BJ (cell line): ENCODE measurements at regions not wholly inside any gene's neighbourhood (a gene's known extent, or its start where the extent isn't known, plus 50 kb on each side); places are given as distances from the start of the nearest gene placed in this dataset.

Source experiments
- CTCF ChIA-PET: fragments of 350-600 bp; formaldehyde crosslinking; extraction: SDS; loops from one replicate; lab custom pipeline; 2021; ENCODE audit warnings: antibody characterized with exemption, inconsistent platforms; lab: Yijun Ruan, JAX
- POLR2A ChIA-PET: fragments of 300-600 bp; sonication (Branson Sonifier 250); formaldehyde crosslinking; extraction: SDS; loops from one replicate; lab custom pipeline; 2021; ENCODE audit warnings: antibody characterized with exemption; lab: Charles Lee
- DNase-seq: peaks from one replicate; pipeline ENCODE4 v3.0.0-alpha.2; 2011; ENCODE audit warnings: low read depth
- H3K27me3 ChIP-seq: 2 replicates; pipeline ENCODE4 v1.6.0; 2011; ENCODE audit warnings: low read length; ENCODE audit not compliant: control insufficient read depth, insufficient read depth
- H3K36me3 ChIP-seq: 2 replicates; pipeline ENCODE4 v1.5.1; 2011; ENCODE audit warnings: low read length; ENCODE audit not compliant: control insufficient read depth, insufficient read depth
- H3K4me3 ChIP-seq: 2 replicates; pipeline ENCODE4 v1.5.1; 2011; ENCODE audit warnings: low read depth, mild to moderate bottlenecking, control low read depth, low read length
- TF ChIP-seq, protein P1 (sequence below): IDR thresholded peaks from 2 replicates; pipeline ENCODE4 v1.5.1; 2011; ENCODE audit warnings: low read depth, mild to moderate bottlenecking, control low read depth, inconsistent platforms, low read length, moderate library complexity; ENCODE audit not compliant: insufficient read depth

DNA sequence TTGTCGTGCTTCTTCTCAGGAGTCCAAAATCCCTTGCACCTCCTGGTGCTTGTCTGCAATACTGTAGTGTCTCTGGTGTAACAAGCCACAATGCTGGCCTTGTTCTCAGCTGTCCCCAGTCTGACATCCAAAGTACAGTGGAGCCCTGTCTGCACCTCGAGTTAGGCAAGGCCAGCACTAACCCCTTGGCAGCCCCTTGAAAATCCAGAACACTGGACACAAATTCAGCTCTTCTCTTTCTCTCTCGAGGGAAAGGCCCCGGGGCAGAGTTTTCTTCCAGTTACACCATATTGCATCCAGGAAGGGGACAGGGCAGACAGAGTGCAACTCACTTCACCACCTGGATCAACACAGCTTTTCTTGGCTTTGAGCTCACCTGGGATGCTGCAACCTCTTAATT, 91.3 kb upstream of the ATP10A start:
- Histone ChIP-seq H3K27me3 (no peaks in the 10 kb centered on the region; the same call in 1 of the 2 replicates), H3K36me3 (no peaks in the 10 kb centered on the region), H3K4me3 (no peak overlapping the region)
- ChIA-PET CTCF (no interaction called here), POLR2A (no interaction called here)
- TF ChIP-seq, protein P1, sequence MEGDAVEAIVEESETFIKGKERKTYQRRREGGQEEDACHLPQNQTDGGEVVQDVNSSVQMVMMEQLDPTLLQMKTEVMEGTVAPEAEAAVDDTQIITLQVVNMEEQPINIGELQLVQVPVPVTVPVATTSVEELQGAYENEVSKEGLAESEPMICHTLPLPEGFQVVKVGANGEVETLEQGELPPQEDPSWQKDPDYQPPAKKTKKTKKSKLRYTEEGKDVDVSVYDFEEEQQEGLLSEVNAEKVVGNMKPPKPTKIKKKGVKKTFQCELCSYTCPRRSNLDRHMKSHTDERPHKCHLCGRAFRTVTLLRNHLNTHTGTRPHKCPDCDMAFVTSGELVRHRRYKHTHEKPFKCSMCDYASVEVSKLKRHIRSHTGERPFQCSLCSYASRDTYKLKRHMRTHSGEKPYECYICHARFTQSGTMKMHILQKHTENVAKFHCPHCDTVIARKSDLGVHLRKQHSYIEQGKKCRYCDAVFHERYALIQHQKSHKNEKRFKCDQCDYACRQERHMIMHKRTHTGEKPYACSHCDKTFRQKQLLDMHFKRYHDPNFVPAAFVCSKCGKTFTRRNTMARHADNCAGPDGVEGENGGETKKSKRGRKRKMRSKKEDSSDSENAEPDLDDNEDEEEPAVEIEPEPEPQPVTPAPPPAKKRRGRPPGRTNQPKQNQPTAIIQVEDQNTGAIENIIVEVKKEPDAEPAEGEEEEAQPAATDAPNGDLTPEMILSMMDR = no peak
- no peak for DNase-seq

DNA sequence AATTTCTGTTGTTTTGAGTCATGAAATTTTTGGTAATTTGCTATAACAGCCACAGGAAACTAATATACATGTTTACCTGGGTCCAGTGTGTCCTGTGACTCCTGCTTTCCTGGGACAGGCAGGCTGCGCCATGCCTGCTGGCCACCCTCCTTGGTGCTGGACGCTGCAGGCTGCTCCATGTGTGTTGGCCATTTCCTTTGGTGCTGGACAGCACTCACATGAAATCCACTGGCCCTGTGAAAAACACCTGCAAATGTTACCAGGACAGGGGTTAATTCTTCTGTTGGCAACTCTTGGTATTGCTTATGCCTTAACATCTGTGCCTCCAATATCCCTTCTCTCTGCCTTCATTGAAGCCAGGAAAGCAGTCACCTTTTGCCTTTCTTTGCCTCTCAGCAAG, 86.9 kb upstream of the ATP10A start:
- CTCF ChIA-PET = interaction anchor here (1.8 kb wide), 1 partner anchor 256 kb away, joined by 4 read pairs; no protein-coding TSS in a partner anchor
- POLR2A ChIA-PET = no interaction called here
- no peaks in the 10 kb centered on the region; the same call in 1 of the 2 replicates for H3K27me3 ChIP-seq
- DNase-seq = no peak
- TF ChIP-seq, protein P1 = no peak
- no peaks in the 10 kb centered on the region for H3K36me3 ChIP-seq
- H3K4me3 ChIP-seq = no peak overlapping the region

DNA sequence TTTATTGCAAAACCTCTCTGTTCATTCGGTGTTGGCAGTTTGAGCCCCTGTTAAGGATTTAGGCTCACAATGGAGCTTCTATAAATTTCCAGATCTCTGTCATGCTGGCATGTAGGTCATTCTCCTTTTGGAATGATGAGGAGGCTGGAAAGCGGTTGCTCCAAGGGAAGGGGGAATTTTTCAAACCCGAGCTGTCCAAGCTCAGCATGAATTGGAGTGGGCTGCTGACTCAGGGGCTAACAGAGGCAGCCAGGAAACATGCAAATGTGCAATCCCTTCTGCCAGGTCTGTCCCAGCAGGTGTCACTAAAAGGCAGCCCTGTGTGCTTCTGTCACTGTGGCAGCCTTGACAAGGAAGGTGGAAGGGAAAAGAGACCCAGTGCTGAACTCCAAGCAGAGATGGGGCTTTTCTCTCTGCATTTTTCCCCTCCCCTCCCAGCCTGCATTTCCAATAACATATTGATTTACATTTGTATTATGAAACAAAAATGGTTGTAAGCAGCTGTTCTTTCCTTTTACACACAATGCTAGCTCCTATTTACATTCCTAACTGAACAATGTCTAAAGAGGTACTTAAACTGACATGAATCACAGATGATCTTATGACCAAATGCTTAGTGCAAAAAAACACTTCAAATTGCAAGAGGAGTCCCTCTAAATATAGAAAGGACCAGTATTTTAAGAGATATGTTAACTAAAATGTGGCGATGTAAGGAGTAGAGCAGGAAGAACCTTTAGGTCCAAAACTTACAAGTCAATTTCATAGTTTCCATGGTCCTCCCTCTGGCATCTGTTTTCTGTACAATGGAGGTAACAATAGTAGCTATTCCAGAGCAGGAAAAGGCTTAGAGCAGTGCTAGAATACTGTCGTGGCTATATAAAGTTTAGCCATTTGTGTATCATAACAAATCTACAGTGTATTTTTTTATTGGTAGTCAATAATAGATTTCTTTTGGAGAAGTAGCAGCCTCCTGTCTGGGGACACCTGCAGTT, 84.5 kb upstream of the ATP10A start:
- Histone ChIP-seq H3K36me3 (no peaks in the 10 kb centered on the region), H3K4me3 (no peak overlapping the region), H3K27me3 (peaks cover 1% of the 10 kb centered on the region; the same call in 1 of the 2 replicates)
- DNase-seq = no peak
- TF ChIP-seq, protein P1 = no peak
- ChIA-PET POLR2A (interaction anchor here (0.6 kb wide), 1 partner anchor 80 kb away, joined by 3 read pairs; no protein-coding TSS in a partner anchor), CTCF (interaction anchor here (0.8 to 1.7 kb wide), 5 partner anchors 9 to 917 kb away, joined by 3 to 5 read pairs (median 3); no protein-coding TSS in a partner anchor)

DNA sequence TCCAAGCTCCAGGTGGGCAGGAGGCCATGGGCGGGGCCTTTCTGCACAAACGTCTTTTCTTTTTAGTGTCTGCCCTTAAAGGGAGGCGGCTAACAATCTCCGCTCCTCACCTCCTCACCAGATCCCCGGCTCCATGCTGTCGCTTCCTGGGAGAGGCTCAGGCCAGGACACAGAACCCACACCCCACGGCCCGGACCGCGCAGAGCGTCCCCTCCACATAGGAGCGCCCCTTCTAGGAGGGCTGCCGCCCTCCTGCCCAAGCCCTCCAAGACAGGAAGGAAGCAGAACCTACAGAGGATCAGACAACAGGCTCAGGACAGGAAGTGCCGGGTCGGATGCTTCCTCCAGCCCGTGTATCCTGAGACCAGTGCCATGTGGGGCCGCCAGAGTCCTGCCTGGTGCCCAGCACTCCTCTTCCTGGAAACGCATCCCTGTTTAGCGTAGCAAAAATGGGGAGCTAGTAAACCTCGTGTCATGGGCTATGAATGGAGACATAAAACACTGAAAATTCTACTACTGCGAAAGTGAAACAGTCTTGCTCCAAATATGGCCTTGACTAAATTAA, 83.2 kb upstream of the ATP10A start:
- ChIA-PET POLR2A (no interaction called here), CTCF (interaction anchor here (0.8 to 1.7 kb wide), 2 partner anchors 8 to 147 kb away, joined by 3 to 5 read pairs; no protein-coding TSS in a partner anchor)
- TF ChIP-seq, protein P1 = no peak
- H3K27me3 ChIP-seq = peaks cover 1% of the 10 kb centered on the region; the same call in 1 of the 2 replicates
- H3K36me3 ChIP-seq = no peaks in the 10 kb centered on the region
- no peak overlapping the region for H3K4me3 ChIP-seq
- DNase-seq = no peak

DNA sequence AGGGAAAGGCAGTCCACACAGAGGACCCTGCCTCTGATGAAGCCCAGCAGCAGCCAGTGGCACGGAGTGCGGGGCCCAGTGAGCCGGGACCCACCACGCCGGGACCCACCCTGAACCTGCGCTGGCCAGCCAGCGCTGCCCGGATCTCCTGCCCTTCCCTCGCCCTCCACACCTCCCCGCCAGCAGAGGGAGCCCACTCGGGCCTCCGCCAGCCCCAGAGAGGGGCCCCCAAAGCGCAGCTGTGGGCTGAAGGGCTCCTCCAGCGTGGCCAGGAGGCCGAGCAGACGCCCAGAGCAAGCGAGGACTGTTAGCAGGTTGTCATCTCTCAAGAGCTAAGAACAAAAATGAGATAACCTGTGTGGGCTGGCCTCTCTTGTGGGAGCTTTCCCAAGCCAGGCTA, 81.3 kb upstream of the ATP10A start:
- no peaks in the 10 kb centered on the region for H3K36me3 ChIP-seq
- CTCF ChIA-PET = interaction anchor here (1.1 kb wide), 1 partner anchor 10 kb away, joined by 7 read pairs; no protein-coding TSS in a partner anchor
- TF ChIP-seq, protein P1 = no peak
- no peak for DNase-seq
- H3K27me3 ChIP-seq = peaks cover 1% of the 10 kb centered on the region; the same call in 1 of the 2 replicates
- no peak overlapping the region for H3K4me3 ChIP-seq
- POLR2A ChIA-PET = no interaction called here
